ENCODE measurements at regions not wholly inside any gene's neighbourhood (a gene's known extent, or its start where the extent isn't known, plus 50 kb on each side); places are given as distances from the start of the nearest gene placed in this dataset.
A peak's percentile ranks its signal among the peaks of the same experiment; 100 is the strongest.

GRCh38 chr9:105973951-105974351, 279.6 kb downstream of the TMEM38B start:
- Histone ChIP-seq H3K4me1 (ENCODE audit: control insufficient read depth, insufficient read depth, low read length) (peaks cover 18% of the 10 kb centered on the region), H3K4me3 (ENCODE audit: low read length) (no peak overlapping the region), H3K36me3 (ENCODE audit: control insufficient read depth, insufficient read depth, low read length) (no peaks in the 10 kb centered on the region), H3K27me3 (ENCODE audit: control insufficient read depth, insufficient read depth, low read length) (no peaks in the 10 kb centered on the region), H3K9me3 (replicated peaks; ENCODE audit: control insufficient read depth, low read depth, low read length) (no peaks in the 10 kb centered on the region), H3K27ac (ENCODE audit: low read length) (peak overlapping the region; percentile 86)
- peak; percentile 96 for DNase-seq
- no CpG with 5 or more reads among the region's 3 CpGs for WGBS (ENCODE audit: insufficient coverage)

- Histone ChIP-seq H3K9me3 (replicated peaks; ENCODE audit: control insufficient read depth, low read depth, low read length) (no peaks in the 10 kb centered on the region), H3K4me1 (ENCODE audit: control insufficient read depth, insufficient read depth, low read length) (peaks cover 18% of the 10 kb centered on the region), H3K36me3 (ENCODE audit: control insufficient read depth, insufficient read depth, low read length) (no peaks in the 10 kb centered on the region), H3K27ac (ENCODE audit: low read length) (peak overlapping the region; percentile 86), H3K4me3 (ENCODE audit: low read length) (no peak overlapping the region), H3K27me3 (ENCODE audit: control insufficient read depth, insufficient read depth, low read length) (no peaks in the 10 kb centered on the region)
- 27% methylated on average over 6 of the region's 14 CpGs for WGBS (ENCODE audit: insufficient coverage)
- peak; percentile 96 for DNase-seq
Observed at GRCh38 chr9:105975886-105976645, 281.7 kb downstream of the TMEM38B start.

GRCh38 chr9:105978336-105978735, 284.0 kb downstream of the TMEM38B start:
- H3K27ac ChIP-seq (ENCODE audit: low read length), result peak overlapping the region; percentile 13
- no peak overlapping the region for H3K4me3 ChIP-seq (ENCODE audit: low read length)
- H3K27me3 ChIP-seq (ENCODE audit: control insufficient read depth, insufficient read depth, low read length), result no peaks in the 10 kb centered on the region
- no peaks in the 10 kb centered on the region for H3K36me3 ChIP-seq (ENCODE audit: control insufficient read depth, insufficient read depth, low read length)
- peaks cover 18% of the 10 kb centered on the region for H3K4me1 ChIP-seq (ENCODE audit: control insufficient read depth, insufficient read depth, low read length)
- no peaks in the 10 kb centered on the region for H3K9me3 ChIP-seq (replicated peaks; ENCODE audit: control insufficient read depth, low read depth, low read length)
- DNase-seq, result no peak
- WGBS (ENCODE audit: insufficient coverage), result 35% methylated on average over 4 of the region's 7 CpGs

- Histone ChIP-seq H3K4me3 (ENCODE audit: low read length) (no peak overlapping the region), H3K36me3 (ENCODE audit: control insufficient read depth, insufficient read depth, low read length) (no peaks in the 10 kb centered on the region), H3K27me3 (ENCODE audit: control insufficient read depth, insufficient read depth, low read length) (no peaks in the 10 kb centered on the region), H3K4me1 (ENCODE audit: control insufficient read depth, insufficient read depth, low read length) (peaks cover 18% of the 10 kb centered on the region), H3K9me3 (replicated peaks; ENCODE audit: control insufficient read depth, low read depth, low read length) (peaks cover 1% of the 10 kb centered on the region), H3K27ac (ENCODE audit: low read length) (peak overlapping the region; percentile 13)
- DNase-seq, result no peak
- WGBS (ENCODE audit: insufficient coverage), result no CpG with 5 or more reads among the region's 3 CpGs
Observed at GRCh38 chr9:105978826-105979225, 284.5 kb downstream of the TMEM38B start.

- H3K4me3 ChIP-seq (ENCODE audit: low read length), result no peak overlapping the region
- H3K4me1 ChIP-seq (ENCODE audit: control insufficient read depth, insufficient read depth, low read length), result peaks cover 18% of the 10 kb centered on the region
- H3K36me3 ChIP-seq (ENCODE audit: control insufficient read depth, insufficient read depth, low read length), result no peaks in the 10 kb centered on the region
- no CpG with 5 or more reads among the region's 2 CpGs for WGBS (ENCODE audit: insufficient coverage)
- peak; percentile 82 for DNase-seq
- H3K27me3 ChIP-seq (ENCODE audit: control insufficient read depth, insufficient read depth, low read length), result no peaks in the 10 kb centered on the region
- H3K9me3 ChIP-seq (replicated peaks; ENCODE audit: control insufficient read depth, low read depth, low read length), result peaks cover 2% of the 10 kb centered on the region
- H3K27ac ChIP-seq (ENCODE audit: low read length), result no peak overlapping the region
Observed at GRCh38 chr9:105979290-105979689, 284.9 kb downstream of the TMEM38B start.

- Histone ChIP-seq H3K9me3 (replicated peaks; ENCODE audit: control insufficient read depth, low read depth, low read length) (peaks cover 2% of the 10 kb centered on the region), H3K4me1 (ENCODE audit: control insufficient read depth, insufficient read depth, low read length) (no peaks in the 10 kb centered on the region), H3K4me3 (ENCODE audit: low read length) (no peak overlapping the region), H3K36me3 (ENCODE audit: control insufficient read depth, insufficient read depth, low read length) (no peaks in the 10 kb centered on the region), H3K27me3 (ENCODE audit: control insufficient read depth, insufficient read depth, low read length) (no peaks in the 10 kb centered on the region), H3K27ac (ENCODE audit: low read length) (no peak overlapping the region)
- no CpG with 5 or more reads among the region's 2 CpGs for WGBS (ENCODE audit: insufficient coverage)
- DNase-seq, result no peak
Observed at GRCh38 chr9:105984714-105985113, 290.4 kb downstream of the TMEM38B start.

- peak overlapping the region; percentile 32 for H3K27ac ChIP-seq (ENCODE audit: low read length)
- 43% methylated on average over 4 of the region's 9 CpGs for WGBS (ENCODE audit: insufficient coverage)
- DNase-seq, result peak; percentile 77
- no peak overlapping the region for H3K4me3 ChIP-seq (ENCODE audit: low read length)
- no peaks in the 10 kb centered on the region for H3K9me3 ChIP-seq (replicated peaks; ENCODE audit: control insufficient read depth, low read depth, low read length)
- peaks cover 11% of the 10 kb centered on the region for H3K4me1 ChIP-seq (ENCODE audit: control insufficient read depth, insufficient read depth, low read length)
- H3K27me3 ChIP-seq (ENCODE audit: control insufficient read depth, insufficient read depth, low read length), result no peaks in the 10 kb centered on the region
- no peaks in the 10 kb centered on the region for H3K36me3 ChIP-seq (ENCODE audit: control insufficient read depth, insufficient read depth, low read length)
Observed at GRCh38 chr9:105993116-105993854, 298.9 kb downstream of the TMEM38B start.

- Histone ChIP-seq H3K4me3 (ENCODE audit: low read length) (no peak overlapping the region), H3K9me3 (replicated peaks; ENCODE audit: control insufficient read depth, low read depth, low read length) (no peaks in the 10 kb centered on the region), H3K27me3 (ENCODE audit: control insufficient read depth, insufficient read depth, low read length) (no peaks in the 10 kb centered on the region), H3K4me1 (ENCODE audit: control insufficient read depth, insufficient read depth, low read length) (peaks cover 11% of the 10 kb centered on the region), H3K36me3 (ENCODE audit: control insufficient read depth, insufficient read depth, low read length) (no peaks in the 10 kb centered on the region), H3K27ac (ENCODE audit: low read length) (peak overlapping the region; percentile 32)
- WGBS (ENCODE audit: insufficient coverage), result 38% methylated on average over 1 of the region's 8 CpGs
- DNase-seq, result no peak
Observed at GRCh38 chr9:105993921-105994715, 299.8 kb downstream of the TMEM38B start.

GRCh38 chr9:105994970-105995369, 300.6 kb downstream of the TMEM38B start:
- no peak overlapping the region for H3K4me3 ChIP-seq (ENCODE audit: low read length)
- no peak for DNase-seq
- H3K36me3 ChIP-seq (ENCODE audit: control insufficient read depth, insufficient read depth, low read length), result no peaks in the 10 kb centered on the region
- no peaks in the 10 kb centered on the region for H3K9me3 ChIP-seq (replicated peaks; ENCODE audit: control insufficient read depth, low read depth, low read length)
- no peaks in the 10 kb centered on the region for H3K27me3 ChIP-seq (ENCODE audit: control insufficient read depth, insufficient read depth, low read length)
- 60% methylated on average over 2 of the region's 2 CpGs for WGBS (ENCODE audit: insufficient coverage)
- H3K27ac ChIP-seq (ENCODE audit: low read length), result no peak overlapping the region
- peaks cover 11% of the 10 kb centered on the region for H3K4me1 ChIP-seq (ENCODE audit: control insufficient read depth, insufficient read depth, low read length)

- DNase-seq, result no peak
- no peaks in the 10 kb centered on the region for H3K27me3 ChIP-seq (ENCODE audit: control insufficient read depth, insufficient read depth, low read length)
- H3K9me3 ChIP-seq (replicated peaks; ENCODE audit: control insufficient read depth, low read depth, low read length), result no peaks in the 10 kb centered on the region
- H3K36me3 ChIP-seq (ENCODE audit: control insufficient read depth, insufficient read depth, low read length), result no peaks in the 10 kb centered on the region
- H3K27ac ChIP-seq (ENCODE audit: low read length), result no peak overlapping the region
- no peak overlapping the region for H3K4me3 ChIP-seq (ENCODE audit: low read length)
- H3K4me1 ChIP-seq (ENCODE audit: control insufficient read depth, insufficient read depth, low read length), result peaks cover 10% of the 10 kb centered on the region
- WGBS (ENCODE audit: insufficient coverage), result 90% methylated on average over 2 of the region's 4 CpGs
Observed at GRCh38 chr9:106017198-106017740, 322.9 kb downstream of the TMEM38B start.

Data from muscle of leg (tissue), 3 donors.